ENCODE measurements at regions not wholly inside any gene's neighbourhood (a gene's known extent, or its start where the extent isn't known, plus 50 kb on each side); places are given as distances from the start of the nearest gene placed in this dataset.

DNA sequence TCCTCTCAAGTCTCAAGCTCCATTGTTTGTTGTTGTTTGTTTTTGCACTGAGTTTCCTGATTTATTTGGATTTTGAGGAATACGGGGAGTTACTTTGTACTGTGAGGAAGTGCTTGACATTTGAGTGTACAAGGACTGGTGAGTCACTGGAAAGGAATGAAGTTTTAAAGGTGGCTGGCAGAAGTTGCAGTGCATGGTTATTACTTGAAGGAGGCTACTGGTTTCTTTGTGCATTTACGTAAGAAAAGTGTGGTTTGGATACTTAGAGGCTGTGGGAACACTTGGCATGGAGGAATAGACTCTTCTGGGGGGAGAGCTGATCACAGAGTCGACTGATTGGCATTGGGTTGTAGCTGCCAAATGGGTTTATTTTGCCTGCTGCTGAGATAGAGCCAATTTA is 919.0 kb downstream of the TAF11L14 start:
- Histone ChIP-seq H2BK5ac (ENCODE audit: low read depth, low read length) (no peak overlapping the region), H4K8ac (ENCODE audit: extremely low read depth, insufficient read depth, low read length) (no peak overlapping the region), H2BK12ac (ENCODE audit: low read depth, low read length) (no peak overlapping the region), H2BK120ac (replicated peaks; ENCODE audit: low read depth, low read length) (no peak overlapping the region), H3K4me2 (ENCODE audit: insufficient read depth in 1 of 2, low read depth in 2 of 2, low read length in 2 of 2) (no peak overlapping the region), H3K4me3 (ENCODE audit: extremely low read depth in 1 of 4, insufficient read depth in 2 of 4, low read depth in 3 of 4, low read length in 4 of 4) (no peak overlapping the region), H3K23ac (ENCODE audit: insufficient read length) (no peak overlapping the region), H3K36me3 (ENCODE audit: control insufficient read depth in 2 of 4, insufficient read depth in 4 of 4, low read length in 3 of 4) (peaks cover 0 to 22% (median 9%) of the 10 kb centered on the region in 4 experiments; a peak in 2 of 8 replicates), H3K4me1 (replicated peaks in 1 of 4; ENCODE audit: control insufficient read depth in 3 of 4, insufficient read depth in 4 of 4, low read length in 3 of 4) (no peaks in the 10 kb centered on the region), H4K5ac (ENCODE audit: insufficient read length, low read depth, low read length) (no peak overlapping the region), H3K4ac (replicated peaks; ENCODE audit: insufficient read length, low read depth, low read length) (no peak overlapping the region), H3K79me1 (ENCODE audit: low read depth, low read length) (no peaks in the 10 kb centered on the region), H3K9me3 (ENCODE audit: insufficient read depth in 2 of 2, low read depth in 1 of 2, low read length in 1 of 2) (peaks cover 17 to 26% of the 10 kb centered on the region in 2 experiments), H4K91ac (replicated peaks; ENCODE audit: insufficient read length, low read length) (no peak overlapping the region), H3K14ac (ENCODE audit: insufficient read length) (no peak overlapping the region), H2AK5ac (ENCODE audit: low read depth, low read length) (no peak overlapping the region), H2AFZ (ENCODE audit: low read length) (no peak overlapping the region), H3K27me3 (replicated peaks in 1 of 4; ENCODE audit: control insufficient read depth in 3 of 4, extremely low read depth in 1 of 4, insufficient read depth in 3 of 4, low read length in 3 of 4) (no peaks in the 10 kb centered on the region), H2BK20ac (ENCODE audit: low read length) (no peak overlapping the region), H4K20me1 (replicated peaks in 1 of 2; ENCODE audit: control insufficient read depth in 1 of 2, insufficient read depth in 2 of 2, low read length in 2 of 2) (no peaks in the 10 kb centered on the region), H2BK15ac (ENCODE audit: low read length) (no peak overlapping the region), H3K9ac (replicated peaks in 1 of 4; ENCODE audit: extremely low read depth in 1 of 4, low read depth in 3 of 4, low read length in 3 of 4) (no peak overlapping the region), H3K23me2 (ENCODE audit: low read depth, low read length) (no peaks in the 10 kb centered on the region), H3K79me2 (ENCODE audit: control insufficient read depth in 1 of 2, insufficient read depth in 2 of 2, low read length in 2 of 2) (no peaks in the 10 kb centered on the region), H3K27ac (ENCODE audit: low read depth, low read length) (no peak overlapping the region), H3K18ac (ENCODE audit: extremely low read depth, low read length) (no peak overlapping the region), H3K56ac (replicated peaks; ENCODE audit: insufficient read length, low read depth, low read length) (no peak overlapping the region)
- no peak for DNase-seq (ENCODE audit: low read depth in 1 of 2, low spot score in 2 of 2)
- POLR2A ChIA-PET (ENCODE audit: partially characterized antibody): interaction anchor here (1.8 kb wide), 1 partner anchor 11 kb away, joined by 3 read pairs; no protein-coding TSS in a partner anchor
- WGBS, 2 experiments (ENCODE audit: extremely low coverage in 1 of 2, insufficient coverage in 1 of 2, insufficient read length in 1 of 2, insufficient replicate concordance in 2 of 2, low coverage in 1 of 2, low lambda C conversion rate in 2 of 2, missing lambda C conversion rate in 1 of 2): 90% methylated on average over 3 of the region's 3 CpGs; no CpG with 5 or more reads in 1 of the 2 experiments
- CTCF ChIA-PET (ENCODE audit: partially characterized antibody): interaction anchor here (1.3 to 1.9 kb wide), 3 partner anchors 11 to 87 kb away, joined by 5 read pairs; no protein-coding TSS in a partner anchor
- FAIRE-seq: no peak
- TF ChIP-seq, protein P1, sequence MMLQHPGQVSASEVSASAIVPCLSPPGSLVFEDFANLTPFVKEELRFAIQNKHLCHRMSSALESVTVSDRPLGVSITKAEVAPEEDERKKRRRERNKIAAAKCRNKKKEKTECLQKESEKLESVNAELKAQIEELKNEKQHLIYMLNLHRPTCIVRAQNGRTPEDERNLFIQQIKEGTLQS (IDR thresholded peaks at IDR 0.05; ENCODE audit: insufficient read depth, low read depth, low read length): no peak
- TF ChIP-seq HDAC2 (IDR thresholded peaks at IDR 0.05; ENCODE audit: borderline replicate concordance in 1 of 2, low read depth in 2 of 2, low read length in 2 of 2) (no peak), CEBPB (IDR thresholded peaks at IDR 0.05; ENCODE audit: low read depth, low read length) (no peak), SP2 (IDR thresholded peaks at IDR 0.05; ENCODE audit: low read length) (no peak), RXRA (IDR thresholded peaks at IDR 0.05; ENCODE audit: insufficient read depth, low read depth, low read length) (no peak), EZH2 (IDR thresholded peaks at IDR 0.05; ENCODE audit: low read depth, low read length, severe bottlenecking) (no peak), PHF8 (conservative IDR thresholded peaks at IDR 0.05; ENCODE audit: low read depth, low read length) (no peak), CHD2 (IDR thresholded peaks at IDR 0.05; ENCODE audit: low read length) (no peak), POU5F1 (IDR thresholded peaks at IDR 0.05; ENCODE audit: low read depth, low read length) (no peak), TAF7 (optimal IDR thresholded peaks at IDR 0.05; ENCODE audit: borderline replicate concordance, low read depth, low read length) (no peak), KDM5A (IDR thresholded peaks at IDR 0.05; ENCODE audit: low read length) (no peak), CBX5 (IDR thresholded peaks at IDR 0.05; ENCODE audit: low read depth, low read length) (no peak)
- TF ChIP-seq, protein P2, sequence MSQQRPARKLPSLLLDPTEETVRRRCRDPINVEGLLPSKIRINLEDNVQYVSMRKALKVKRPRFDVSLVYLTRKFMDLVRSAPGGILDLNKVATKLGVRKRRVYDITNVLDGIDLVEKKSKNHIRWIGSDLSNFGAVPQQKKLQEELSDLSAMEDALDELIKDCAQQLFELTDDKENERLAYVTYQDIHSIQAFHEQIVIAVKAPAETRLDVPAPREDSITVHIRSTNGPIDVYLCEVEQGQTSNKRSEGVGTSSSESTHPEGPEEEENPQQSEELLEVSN (IDR thresholded peaks at IDR 0.05): no peak

All from H1 (cell line).